ENCODE measurements at regions not wholly inside any gene's neighbourhood (a gene's known extent, or its start where the extent isn't known, plus 50 kb on each side); places are given as distances from the start of the nearest gene placed in this dataset.

- H3K27ac Mint-ChIP-seq = no peak overlapping the region
- DNase-seq (ENCODE audit: low spot score) = peak; percentile 71
- H3K9me2 ChIP-seq (ENCODE audit: insufficient read depth) = peaks cover 10% of the 10 kb centered on the region; the same call in 1 of the 2 replicates
- no peak overlapping the region for H3K27ac ChIP-seq (ENCODE audit: low read depth)
- peak; percentile 59 for ATAC-seq
- H3K4me3 ChIP-seq = no peak overlapping the region
- H2AFZ ChIP-seq = peak overlapping the region; percentile 74
- no peaks in the 10 kb centered on the region for H3K36me3 ChIP-seq (ENCODE audit: insufficient read depth)
- no peaks in the 10 kb centered on the region for H4K20me1 ChIP-seq (replicated peaks; ENCODE audit: insufficient read depth)
- no peaks in the 10 kb centered on the region for H3K27me3 Mint-ChIP-seq (ENCODE audit: insufficient read depth, low read depth, poor library complexity)
- no peaks in the 10 kb centered on the region for H3F3A ChIP-seq (replicated peaks; ENCODE audit: low read depth)
- no peaks in the 10 kb centered on the region for H3K79me2 ChIP-seq (replicated peaks; ENCODE audit: insufficient read depth)
- no peak overlapping the region for H3K4me2 ChIP-seq
- H3K9me3 Mint-ChIP-seq = no peaks in the 10 kb centered on the region
- H3K36me3 Mint-ChIP-seq (ENCODE audit: low read depth) = no peaks in the 10 kb centered on the region
- H3K27me3 ChIP-seq (ENCODE audit: insufficient read depth) = no peaks in the 10 kb centered on the region
- no peak for TF ChIP-seq ZNF331 (CRISPR knock-in tag; IDR thresholded peaks at IDR 0.05; ENCODE audit: low read depth)
- peak; percentile 81 to 89 for TF ChIP-seq CTCF (conservative IDR thresholded peaks at IDR 0.05; ENCODE audit: low read depth in 2 of 2)
- H3K4me1 ChIP-seq (ENCODE audit: insufficient read depth) = no peaks in the 10 kb centered on the region
- H3K4me1 Mint-ChIP-seq = no peaks in the 10 kb centered on the region
- no peak overlapping the region for H3K4me3 Mint-ChIP-seq
Measured at GRCh38 chr18:75854174-75854573, 426.7 kb upstream of the SMIM21 start.

- H3K4me1 Mint-ChIP-seq = peaks cover 6% of the 10 kb centered on the region
- H4K20me1 ChIP-seq (replicated peaks; ENCODE audit: insufficient read depth) = no peaks in the 10 kb centered on the region
- no peak overlapping the region for H3K27ac ChIP-seq (ENCODE audit: low read depth)
- ATAC-seq (no peak), DNase-seq (ENCODE audit: low spot score) (no peak)
- no peak overlapping the region; the same call in 2 of the 3 replicates for H3K4me3 Mint-ChIP-seq
- H3K4me2 ChIP-seq = no peak overlapping the region
- peaks cover 6% of the 10 kb centered on the region for H3K27me3 Mint-ChIP-seq (ENCODE audit: insufficient read depth, low read depth, poor library complexity)
- no peaks in the 10 kb centered on the region for H3F3A ChIP-seq (replicated peaks; ENCODE audit: low read depth)
- H3K27ac Mint-ChIP-seq = peak overlapping the region; percentile 59; the same call in 1 of the 2 replicates
- peaks cover 12% of the 10 kb centered on the region; the same call in 1 of the 2 replicates for H3K9me2 ChIP-seq (ENCODE audit: insufficient read depth)
- peaks cover 8% of the 10 kb centered on the region; the same call in 1 of the 3 replicates for H3K36me3 Mint-ChIP-seq (ENCODE audit: low read depth)
- H2AFZ ChIP-seq = 0 out of 2 replicates have a peak overlapping the region, but pooled peaks have one; percentile 32
- no peaks in the 10 kb centered on the region for H3K4me1 ChIP-seq (ENCODE audit: insufficient read depth)
- H3K27me3 ChIP-seq (ENCODE audit: insufficient read depth) = no peaks in the 10 kb centered on the region
- no peak overlapping the region for H3K4me3 ChIP-seq
- no peaks in the 10 kb centered on the region for H3K36me3 ChIP-seq (ENCODE audit: insufficient read depth)
- H3K9me3 Mint-ChIP-seq = peaks cover 6% of the 10 kb centered on the region; the same call in 1 of the 3 replicates
- H3K79me2 ChIP-seq (replicated peaks; ENCODE audit: insufficient read depth) = no peaks in the 10 kb centered on the region
- TF ChIP-seq CREB1 (CRISPR knock-in tag; IDR thresholded peaks at IDR 0.05; ENCODE audit: low read depth) (no peak), ETS1 (IDR thresholded peaks at IDR 0.05) (no peak), NANOG (IDR thresholded peaks at IDR 0.05; ENCODE audit: borderline replicate concordance) (no peak), ZNF114 (CRISPR knock-in tag; IDR thresholded peaks at IDR 0.05) (no peak), EZH2phosphoT487 (IDR thresholded peaks at IDR 0.05; ENCODE audit: unreplicated experiment) (no peak), CTCF (conservative IDR thresholded peaks at IDR 0.05; ENCODE audit: low read depth in 2 of 2) (no peak), STAT1 (IDR thresholded peaks at IDR 0.05; ENCODE audit: unreplicated experiment) (no peak), EZH2 (IDR thresholded peaks at IDR 0.05; ENCODE audit: low read depth, unreplicated experiment) (no peak), ZNF331 (CRISPR knock-in tag; IDR thresholded peaks at IDR 0.05; ENCODE audit: low read depth) (no peak), REST (IDR thresholded peaks at IDR 0.05; ENCODE audit: unreplicated experiment) (no peak), POLR2AphosphoS5 (IDR thresholded peaks at IDR 0.05; ENCODE audit: low read depth) (no peak)
Measured at GRCh38 chr18:75846321-75846720, 418.8 kb upstream of the SMIM21 start.

Measured in GM23338 (cell line).